ENCODE measurements at regions not wholly inside any gene's neighbourhood (a gene's known extent, or its start where the extent isn't known, plus 50 kb on each side); places are given as distances from the start of the nearest gene placed in this dataset.

DNA sequence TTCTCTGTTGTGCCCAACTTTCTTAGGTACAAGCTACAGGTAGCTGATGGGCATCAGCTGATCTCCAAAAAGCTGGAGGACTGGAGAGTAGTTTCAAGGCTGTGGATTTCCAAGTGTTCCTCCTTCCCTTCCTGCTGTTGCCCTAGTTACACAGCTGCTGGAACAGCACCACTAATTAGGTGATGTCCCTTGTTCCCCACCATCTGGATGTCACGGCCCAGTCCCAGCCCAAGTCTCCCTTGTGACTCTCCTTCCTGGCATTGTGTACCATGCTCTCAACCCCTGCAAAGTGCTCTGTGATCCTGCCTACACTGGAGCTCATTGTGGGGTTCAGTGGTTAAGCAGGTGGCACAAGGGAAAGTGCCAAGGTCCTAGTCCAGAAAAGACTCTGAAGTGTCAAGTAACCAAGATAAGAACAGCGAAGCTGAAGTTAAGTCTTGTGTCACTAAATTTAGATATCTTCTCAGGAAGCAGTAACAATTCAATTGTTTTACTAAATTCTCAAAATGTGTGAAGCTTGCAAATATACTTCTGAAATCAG is 604.5 kb downstream of the ISL1 start:
- no peaks in the 10 kb centered on the region for H3K36me3 ChIP-seq (ENCODE audit: control insufficient read depth in 2 of 3, insufficient read depth in 3 of 3, low read length in 3 of 3)
- no peak overlapping the region for H3K4me3 ChIP-seq (ENCODE audit: low read length in 3 of 3)
- intact Hi-C loops (cut with DNase I), result no loop called here
- no peak for FAIRE-seq
- no peaks in the 10 kb centered on the region for H3K27me3 ChIP-seq (ENCODE audit: control insufficient read depth, insufficient read depth, low read length)
- no peak overlapping the region for H3K9ac ChIP-seq (ENCODE audit: low read length in 3 of 3)
- H3K27ac ChIP-seq (ENCODE audit: low read depth in 2 of 2, low read length in 2 of 2), result no peak overlapping the region
- TF ChIP-seq, protein P1, sequence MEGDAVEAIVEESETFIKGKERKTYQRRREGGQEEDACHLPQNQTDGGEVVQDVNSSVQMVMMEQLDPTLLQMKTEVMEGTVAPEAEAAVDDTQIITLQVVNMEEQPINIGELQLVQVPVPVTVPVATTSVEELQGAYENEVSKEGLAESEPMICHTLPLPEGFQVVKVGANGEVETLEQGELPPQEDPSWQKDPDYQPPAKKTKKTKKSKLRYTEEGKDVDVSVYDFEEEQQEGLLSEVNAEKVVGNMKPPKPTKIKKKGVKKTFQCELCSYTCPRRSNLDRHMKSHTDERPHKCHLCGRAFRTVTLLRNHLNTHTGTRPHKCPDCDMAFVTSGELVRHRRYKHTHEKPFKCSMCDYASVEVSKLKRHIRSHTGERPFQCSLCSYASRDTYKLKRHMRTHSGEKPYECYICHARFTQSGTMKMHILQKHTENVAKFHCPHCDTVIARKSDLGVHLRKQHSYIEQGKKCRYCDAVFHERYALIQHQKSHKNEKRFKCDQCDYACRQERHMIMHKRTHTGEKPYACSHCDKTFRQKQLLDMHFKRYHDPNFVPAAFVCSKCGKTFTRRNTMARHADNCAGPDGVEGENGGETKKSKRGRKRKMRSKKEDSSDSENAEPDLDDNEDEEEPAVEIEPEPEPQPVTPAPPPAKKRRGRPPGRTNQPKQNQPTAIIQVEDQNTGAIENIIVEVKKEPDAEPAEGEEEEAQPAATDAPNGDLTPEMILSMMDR (IDR thresholded peaks at IDR 0.05; ENCODE audit: borderline replicate concordance, extremely low read depth, insufficient read depth), result no peak
- H3K9me3 ChIP-seq (ENCODE audit: control insufficient read depth in 2 of 3, insufficient read depth in 1 of 3, low read length in 3 of 3), result no peaks in the 10 kb centered on the region
- H3K4me1 ChIP-seq (ENCODE audit: control insufficient read depth in 2 of 3, insufficient read depth in 2 of 3, low read depth in 1 of 3, low read length in 3 of 3), result no peaks in the 10 kb centered on the region
- peak in 1 of 5 donors; percentile 9 for DNase-seq

DNA sequence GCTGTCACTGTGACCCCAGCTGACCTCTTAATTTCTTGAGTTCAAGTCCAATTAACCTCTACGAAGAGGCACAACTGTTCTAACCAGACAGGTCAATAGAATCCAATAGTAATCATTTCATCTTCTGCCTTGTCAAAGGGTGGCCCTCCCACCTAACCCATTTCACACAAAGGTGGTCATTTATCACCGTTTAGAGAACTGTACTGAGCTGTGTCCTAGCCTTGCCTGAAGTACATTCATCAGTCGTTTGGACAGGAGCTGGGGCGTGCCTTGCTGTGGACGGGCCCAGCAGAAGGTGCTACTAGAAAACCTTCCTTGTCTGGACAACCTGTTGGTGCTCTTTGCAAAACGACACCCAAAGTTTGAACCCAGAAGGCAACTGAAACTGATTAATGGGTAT is 605.4 kb downstream of the ISL1 start:
- Histone ChIP-seq H3K9me3 (ENCODE audit: control insufficient read depth in 2 of 3, insufficient read depth in 1 of 3, low read length in 3 of 3) (no peaks in the 10 kb centered on the region), H3K4me3 (ENCODE audit: low read length in 3 of 3) (no peak overlapping the region), H3K27ac (ENCODE audit: low read depth in 2 of 2, low read length in 2 of 2) (no peak overlapping the region), H3K27me3 (ENCODE audit: control insufficient read depth, insufficient read depth, low read length) (no peaks in the 10 kb centered on the region), H3K36me3 (ENCODE audit: control insufficient read depth in 2 of 3, insufficient read depth in 3 of 3, low read length in 3 of 3) (no peaks in the 10 kb centered on the region), H3K4me1 (ENCODE audit: control insufficient read depth in 2 of 3, insufficient read depth in 2 of 3, low read depth in 1 of 3, low read length in 3 of 3) (no peaks in the 10 kb centered on the region), H3K9ac (ENCODE audit: low read length in 3 of 3) (no peak overlapping the region)
- TF ChIP-seq, protein P1 (IDR thresholded peaks at IDR 0.05; ENCODE audit: borderline replicate concordance, extremely low read depth, insufficient read depth), result no peak
- DNase-seq, result no peak
- FAIRE-seq, result no peak
- intact Hi-C loops (cut with DNase I), result no loop called here

DNA sequence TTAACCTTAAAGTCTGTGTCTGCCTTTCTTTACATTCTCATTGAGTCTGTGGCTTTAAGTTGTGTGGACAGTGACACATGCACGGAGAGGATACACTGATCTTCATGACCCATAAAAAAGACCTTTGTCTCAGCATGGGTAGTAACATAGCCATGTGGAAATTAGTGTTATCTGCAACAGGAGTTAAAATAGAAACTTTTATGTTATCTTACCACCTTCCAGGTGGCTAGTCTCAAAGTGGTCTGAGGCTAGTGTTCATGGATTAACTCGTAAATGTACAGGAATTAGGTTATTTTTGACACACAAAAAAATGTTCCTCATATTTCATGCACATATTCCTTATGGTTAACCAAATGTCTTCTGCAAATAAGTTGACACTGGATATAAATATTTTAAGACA is 607.0 kb downstream of the ISL1 start:
- TF ChIP-seq, protein P1 (IDR thresholded peaks at IDR 0.05; ENCODE audit: borderline replicate concordance, extremely low read depth, insufficient read depth), result no peak
- no peaks in the 10 kb centered on the region for H3K4me1 ChIP-seq (ENCODE audit: control insufficient read depth in 2 of 3, insufficient read depth in 2 of 3, low read depth in 1 of 3, low read length in 3 of 3)
- no peak overlapping the region for H3K27ac ChIP-seq (ENCODE audit: low read depth in 2 of 2, low read length in 2 of 2)

DNA sequence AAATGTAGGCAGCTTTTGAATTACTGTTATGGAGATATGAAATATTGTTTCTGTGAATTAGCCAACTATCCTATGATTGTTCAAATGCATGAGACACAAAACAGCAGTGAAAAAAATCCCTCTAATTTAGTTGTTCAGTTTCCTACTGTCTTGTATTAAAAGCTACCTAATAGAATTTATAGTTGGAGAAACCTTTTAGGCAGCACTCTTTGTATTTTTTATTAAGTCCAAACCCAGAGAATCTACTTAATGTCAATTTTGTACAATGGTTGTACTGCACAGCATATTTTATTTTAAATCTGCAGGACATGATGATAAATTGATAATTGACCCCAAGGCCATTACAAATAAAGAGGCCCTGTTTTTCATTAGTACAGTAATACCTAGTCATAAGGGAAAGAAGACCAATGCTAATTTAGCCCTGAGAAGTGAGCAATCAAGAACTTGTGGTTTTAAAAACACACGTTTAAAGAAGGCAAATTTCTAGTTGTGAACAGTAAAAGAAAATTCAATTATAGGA is 607.5 kb downstream of the ISL1 start:
- FAIRE-seq (no peak), DNase-seq (no peak)
- H3K4me3 ChIP-seq (ENCODE audit: low read length in 3 of 3), result no peak overlapping the region
- H3K9ac ChIP-seq (ENCODE audit: low read length in 3 of 3), result no peak overlapping the region
- TF ChIP-seq, protein P1 (IDR thresholded peaks at IDR 0.05; ENCODE audit: borderline replicate concordance, extremely low read depth, insufficient read depth), result no peak
- H3K27me3 ChIP-seq (ENCODE audit: control insufficient read depth, insufficient read depth, low read length), result no peaks in the 10 kb centered on the region
- intact Hi-C loops (cut with DNase I), result no loop called here
- no peak overlapping the region for H3K27ac ChIP-seq (ENCODE audit: low read depth in 2 of 2, low read length in 2 of 2)
- H3K9me3 ChIP-seq (ENCODE audit: control insufficient read depth in 2 of 3, insufficient read depth in 1 of 3, low read length in 3 of 3), result no peaks in the 10 kb centered on the region
- H3K36me3 ChIP-seq (ENCODE audit: control insufficient read depth in 2 of 3, insufficient read depth in 3 of 3, low read length in 3 of 3), result no peaks in the 10 kb centered on the region
- no peaks in the 10 kb centered on the region for H3K4me1 ChIP-seq (ENCODE audit: control insufficient read depth in 2 of 3, insufficient read depth in 2 of 3, low read depth in 1 of 3, low read length in 3 of 3)

More for the DNA sequence above, 607.0 kb downstream of the ISL1 start:
- H3K36me3 ChIP-seq (ENCODE audit: control insufficient read depth in 2 of 3, insufficient read depth in 3 of 3, low read length in 3 of 3), result no peaks in the 10 kb centered on the region
- no peaks in the 10 kb centered on the region for H3K27me3 ChIP-seq (ENCODE audit: control insufficient read depth, insufficient read depth, low read length)
- no peak for FAIRE-seq
- intact Hi-C loops (cut with DNase I), result no loop called here
- H3K9ac ChIP-seq (ENCODE audit: low read length in 3 of 3), result no peak overlapping the region
- no peak for DNase-seq
- H3K4me3 ChIP-seq (ENCODE audit: low read length in 3 of 3), result no peak overlapping the region
- H3K9me3 ChIP-seq (ENCODE audit: control insufficient read depth in 2 of 3, insufficient read depth in 1 of 3, low read length in 3 of 3), result no peaks in the 10 kb centered on the region
